Activated naive CD4-positive, alpha-beta T cell treated with Interleukin-2 at 50 U/mL for 16 hours (primary cell): ENCODE measurements at regions not wholly inside any gene's neighbourhood (a gene's known extent, or its start where the extent isn't known, plus 50 kb on each side); places are given as distances from the start of the nearest gene placed in this dataset.
"Not testable (repeated sequence)": the region's sequence is repeated elsewhere in the genome, so short reads cannot be mapped to it uniquely, and the experiment has no call there.

Source experiments
- DNase-seq: peaks from one replicate; pipeline ENCODE4 v3.0.0-alpha.2; 2020

DNA sequence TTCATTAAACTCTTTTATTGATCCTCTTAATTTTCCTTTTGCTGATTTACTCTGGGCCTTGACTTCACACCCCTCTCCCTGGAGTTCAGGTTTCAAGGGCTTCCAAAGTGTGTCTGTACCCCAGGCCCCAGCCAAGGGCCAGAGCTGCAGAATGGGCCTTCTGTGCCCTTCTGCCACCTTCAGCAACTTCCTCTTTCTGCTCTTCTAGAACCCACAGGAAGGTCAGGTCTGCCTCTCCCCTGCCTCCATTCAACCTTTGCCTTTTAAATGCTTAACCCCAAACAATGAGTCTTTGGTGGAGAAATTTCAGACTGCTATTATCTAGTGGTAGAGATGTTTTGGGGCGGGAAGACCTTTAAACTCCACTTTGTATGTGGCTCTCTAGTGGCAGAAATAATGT lies 63.1 kb downstream of the TSN start:
- no peak for DNase-seq

DNA sequence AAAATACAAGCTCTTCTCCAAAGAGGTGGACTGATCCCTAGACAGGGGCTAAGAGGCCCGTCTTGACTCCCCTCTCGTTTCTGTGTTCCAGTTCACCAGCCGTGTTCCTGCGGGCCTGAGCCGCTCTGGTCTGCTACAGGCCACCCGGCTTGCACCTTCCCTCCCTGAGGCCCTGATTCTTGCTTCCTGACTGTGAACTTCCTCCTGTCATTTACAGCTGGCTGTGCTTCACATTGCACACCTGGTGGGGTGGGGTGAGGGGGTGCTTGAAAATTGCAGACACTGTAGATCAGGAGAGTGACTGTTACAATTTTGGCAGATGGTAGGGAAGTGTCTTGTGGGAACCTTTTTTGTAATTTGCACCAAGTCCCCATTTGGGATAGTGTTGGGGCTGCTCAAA lies 64.4 kb downstream of the TSN start:
- DNase-seq, result no peak

DNA sequence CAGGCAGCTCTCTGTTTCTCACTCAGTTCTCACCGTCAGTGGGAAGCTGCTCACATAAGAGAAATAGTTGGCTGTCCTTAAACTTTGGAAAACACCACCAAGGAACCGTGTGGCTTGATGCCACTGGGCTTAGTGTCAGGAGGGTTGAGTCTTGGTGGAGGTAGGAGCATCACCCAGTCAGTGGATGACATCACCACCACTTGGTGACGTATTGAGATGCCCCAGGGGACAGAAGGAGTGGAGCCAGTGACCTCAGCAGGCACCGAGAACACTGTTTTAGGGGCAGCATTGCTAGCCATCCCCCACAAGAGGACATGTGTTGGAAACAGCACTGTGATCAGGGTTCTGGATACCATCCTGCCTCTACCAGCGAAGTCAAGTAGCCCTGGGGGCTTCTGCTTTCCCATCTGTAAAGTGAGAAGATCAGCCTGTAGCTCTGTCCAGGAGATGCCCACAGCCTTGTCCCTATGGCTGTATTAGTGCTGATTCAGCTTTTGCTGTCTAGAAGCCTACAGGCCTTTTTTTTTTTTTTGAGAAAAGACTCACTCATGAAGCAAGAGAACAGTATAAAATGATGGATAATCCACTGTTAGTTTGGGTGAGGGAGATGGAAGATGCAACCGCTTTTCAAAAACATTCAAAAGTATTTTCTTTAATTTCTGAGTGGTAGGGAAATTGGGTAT lies 66.2 kb downstream of the TSN start:
- no peak for DNase-seq

DNA sequence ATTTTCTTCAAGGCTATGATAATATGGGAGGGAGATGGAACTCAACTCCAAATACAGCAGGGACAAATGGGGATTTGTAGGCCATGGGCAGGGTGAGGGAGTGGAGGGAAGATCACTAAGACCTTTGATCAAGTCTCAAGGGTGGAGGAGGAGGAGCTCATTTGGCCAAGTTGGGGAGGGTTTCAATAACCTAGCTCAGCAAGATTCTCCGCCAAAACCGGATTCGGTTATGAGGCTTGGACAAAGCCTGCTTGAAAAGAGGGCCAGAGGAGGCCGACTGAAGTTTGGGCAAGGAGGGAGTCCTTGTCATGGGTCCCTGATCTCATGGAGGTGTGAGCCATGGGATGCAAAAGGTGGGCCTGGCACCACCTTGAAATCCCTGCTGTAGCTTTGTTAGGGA lies 68.8 kb downstream of the TSN start:
- no peak for DNase-seq

DNA sequence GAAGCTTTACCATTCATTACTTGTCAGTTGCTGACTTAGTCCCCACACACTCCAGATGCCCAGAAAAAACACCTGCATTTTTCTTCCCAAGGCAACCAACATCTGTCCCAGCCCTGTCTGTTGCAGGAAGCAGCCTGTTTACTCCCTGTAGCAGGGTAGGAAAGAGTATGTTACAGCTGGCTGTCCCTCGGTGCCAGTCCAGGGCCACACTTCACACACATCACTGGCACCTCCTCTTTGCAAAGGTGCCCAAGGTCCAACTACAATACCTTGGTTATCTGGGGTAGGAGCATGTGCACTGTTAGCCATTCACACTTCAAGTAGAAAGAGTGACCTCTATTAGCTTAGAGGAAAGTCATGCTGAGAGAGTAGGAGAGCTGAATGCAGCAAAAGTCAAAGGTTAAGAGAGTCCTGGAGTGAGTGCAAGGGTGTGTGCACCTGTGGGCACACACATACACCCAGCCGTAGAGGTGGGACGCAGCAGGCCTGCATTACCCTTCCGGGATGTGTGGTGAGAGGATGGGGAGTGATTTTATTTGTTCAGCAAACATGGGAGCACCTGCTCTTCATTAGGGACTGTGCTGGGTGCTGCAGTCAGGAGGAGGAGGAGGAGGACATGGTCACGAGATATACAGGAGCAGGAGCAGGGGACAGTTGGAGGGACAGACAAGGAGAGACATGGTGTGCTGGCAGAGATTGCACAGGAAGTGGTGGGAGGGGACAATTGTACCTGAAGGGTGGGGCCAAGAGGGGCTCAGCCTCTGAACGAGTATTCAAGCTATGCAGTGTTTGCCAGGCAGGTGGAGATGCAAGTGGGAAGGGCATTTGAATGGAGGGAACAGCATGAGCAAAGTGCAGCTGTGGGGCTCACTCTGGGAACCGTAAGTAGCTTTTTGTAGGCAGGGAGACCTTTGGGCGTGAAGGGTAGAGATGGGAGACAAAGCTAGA lies 69.8 kb downstream of the TSN start:
- no peak for DNase-seq

DNA sequence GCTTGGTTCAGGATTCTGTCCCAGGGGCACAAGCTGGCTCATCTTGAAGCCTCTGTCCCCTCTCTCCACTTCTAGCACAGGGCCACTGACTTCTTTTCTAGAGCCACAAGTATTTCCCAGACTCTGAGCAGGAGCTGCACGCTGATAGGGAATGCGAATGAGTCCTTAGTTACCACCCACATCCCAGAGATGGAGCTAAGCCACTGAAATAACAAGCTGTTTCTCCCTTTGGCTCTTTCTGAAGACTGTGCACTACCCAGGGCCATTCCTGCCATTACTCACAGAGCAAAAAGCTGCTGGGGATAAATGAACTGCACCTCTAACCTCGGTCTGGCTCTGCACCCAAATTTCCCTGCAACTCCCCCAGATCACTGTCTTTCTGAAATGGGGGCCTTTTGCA lies 70.6 kb downstream of the TSN start:
- DNase-seq, result no peak

DNA sequence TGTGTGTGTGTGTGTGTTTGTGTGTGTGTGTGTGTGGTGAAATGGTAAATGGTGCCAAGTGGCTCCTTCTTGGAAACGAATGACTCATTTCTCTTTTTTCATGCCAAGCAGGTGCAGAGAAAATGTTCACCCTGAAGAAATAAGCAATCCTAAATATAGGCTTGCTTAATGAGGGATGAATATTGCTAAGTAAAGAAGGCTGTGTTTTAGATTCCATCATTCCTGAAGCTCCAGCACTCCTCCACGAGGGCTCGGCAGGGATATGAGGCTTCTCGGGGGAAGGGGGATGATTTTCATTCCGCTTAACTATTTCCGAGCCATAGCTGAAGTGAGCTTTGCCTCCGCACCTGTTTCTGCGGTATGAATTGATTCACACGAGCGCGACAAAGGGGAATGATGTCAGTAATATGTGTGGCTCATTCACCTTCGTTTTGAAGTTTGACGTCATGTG lies 72.9 kb downstream of the TSN start:
- no peak for DNase-seq

DNA sequence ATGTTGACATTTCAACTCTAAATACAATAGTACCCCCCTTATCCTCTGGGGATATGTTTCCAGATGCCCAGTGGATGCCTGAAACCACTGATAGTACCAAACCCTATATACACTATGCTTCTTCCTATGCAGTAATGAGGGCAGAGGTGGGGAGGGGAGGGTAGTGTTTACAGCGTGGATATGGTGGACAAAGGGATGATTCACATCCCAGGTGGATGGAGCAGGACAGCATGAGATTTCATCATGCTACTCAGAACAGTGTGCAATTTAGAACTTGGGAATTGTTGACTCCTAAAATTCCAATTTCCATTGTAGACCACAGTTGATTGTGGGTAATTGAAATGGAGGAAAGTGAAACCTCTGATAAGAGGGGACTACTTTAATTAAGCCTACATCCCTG lies 75.4 kb downstream of the TSN start:
- no peak for DNase-seq

DNA sequence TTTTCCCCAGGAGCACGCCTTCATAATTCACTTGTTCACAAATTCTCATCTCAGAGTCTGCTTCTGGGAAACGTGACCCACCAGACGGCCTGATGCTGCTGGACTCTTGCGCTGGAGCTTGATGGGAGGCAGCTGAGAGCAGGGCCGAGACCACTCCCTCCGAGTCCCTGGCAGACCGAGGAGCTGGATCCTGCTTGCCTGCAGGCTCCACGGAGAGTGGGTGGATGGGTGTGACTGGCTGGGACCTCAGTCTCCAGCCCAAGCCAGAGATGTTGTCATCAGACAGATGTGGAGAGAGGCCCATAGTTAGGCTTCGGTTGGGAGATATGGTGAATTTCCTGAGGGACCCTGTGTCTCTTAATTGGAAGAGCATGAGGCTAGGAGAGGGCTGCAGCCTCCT lies 76.4 kb downstream of the TSN start:
- no peak for DNase-seq

DNA sequence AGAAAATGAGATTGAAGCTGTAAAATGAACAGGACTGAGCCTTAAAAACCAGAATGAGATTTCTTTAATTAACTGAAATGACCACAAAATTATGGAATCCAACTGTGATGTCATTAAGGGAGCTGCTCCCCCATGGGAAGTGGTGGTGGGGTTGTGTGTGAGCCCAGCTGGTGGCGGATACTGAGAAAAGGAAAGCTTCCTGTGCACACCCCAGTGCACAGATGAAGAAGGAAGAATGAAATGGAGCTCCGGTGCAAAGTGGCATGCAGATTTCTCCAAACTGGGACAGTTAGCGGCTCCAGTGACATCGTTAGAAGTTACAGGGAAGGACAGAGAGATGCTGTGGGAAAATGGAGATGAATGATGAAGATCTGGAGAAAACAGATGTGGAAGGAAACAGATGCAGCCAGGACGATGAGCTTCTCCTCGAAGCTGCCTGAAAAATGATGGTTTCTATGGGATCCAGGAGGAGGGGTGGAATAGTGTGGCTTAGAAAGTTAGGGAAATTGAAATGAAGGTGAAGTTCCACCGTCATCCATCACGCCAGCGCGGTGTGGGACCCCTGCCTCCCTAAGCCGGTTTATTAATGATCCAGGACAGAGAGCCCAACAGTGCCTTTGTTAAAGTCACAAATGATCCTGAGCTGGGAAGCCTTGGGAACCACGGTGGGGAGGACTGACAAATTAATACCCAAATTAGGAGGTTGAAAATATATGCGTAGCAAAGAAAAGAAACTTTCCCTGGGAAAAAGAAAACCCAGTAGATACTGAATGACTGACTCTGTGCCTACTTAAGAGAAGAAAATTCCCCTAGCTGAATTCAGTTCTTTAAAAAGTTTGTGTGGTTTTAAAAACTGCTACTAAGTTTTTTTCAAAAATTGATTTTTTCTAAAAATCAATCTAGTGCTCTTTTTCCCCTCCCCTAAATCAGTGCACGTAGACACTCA lies 77.2 kb downstream of the TSN start:
- DNase-seq, result no peak

DNA sequence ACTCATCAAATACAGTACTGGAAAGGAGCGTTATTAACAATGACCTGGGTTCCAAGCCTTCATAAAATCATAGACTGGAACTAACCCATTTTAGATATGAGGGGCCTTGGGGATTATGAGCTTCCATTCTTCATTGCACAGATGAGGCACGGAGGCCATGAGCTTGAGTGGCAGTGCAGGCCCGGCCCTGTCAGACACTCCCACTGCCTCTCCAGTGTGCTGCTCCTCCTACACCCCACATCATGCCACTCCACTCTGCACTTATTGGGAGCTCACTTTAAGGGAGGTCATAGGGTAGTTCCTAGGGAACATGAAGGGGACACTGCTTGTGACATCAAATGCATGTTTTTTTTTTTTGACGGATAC lies 77.9 kb downstream of the TSN start:
- no peak for DNase-seq

DNA sequence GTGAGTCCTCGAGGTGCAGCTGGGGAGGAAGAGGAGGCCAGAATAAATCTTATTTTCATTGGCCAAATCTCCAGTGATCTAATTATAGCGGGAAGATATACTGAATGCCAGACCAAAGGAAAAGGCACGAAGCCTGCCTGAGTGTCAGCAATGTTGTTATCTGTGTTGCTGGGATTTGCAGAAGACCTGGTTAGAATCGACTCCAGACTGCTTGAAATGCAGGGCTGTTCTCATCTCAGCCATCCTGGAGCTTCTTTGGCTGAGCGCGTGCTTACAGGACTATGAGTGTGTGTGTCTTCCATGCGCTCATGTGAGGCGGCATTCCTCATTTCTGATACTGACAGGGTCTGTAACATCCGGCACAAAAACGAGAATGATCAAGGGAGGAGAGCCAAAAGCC lies 81.2 kb downstream of the TSN start:
- DNase-seq, result no peak

DNA sequence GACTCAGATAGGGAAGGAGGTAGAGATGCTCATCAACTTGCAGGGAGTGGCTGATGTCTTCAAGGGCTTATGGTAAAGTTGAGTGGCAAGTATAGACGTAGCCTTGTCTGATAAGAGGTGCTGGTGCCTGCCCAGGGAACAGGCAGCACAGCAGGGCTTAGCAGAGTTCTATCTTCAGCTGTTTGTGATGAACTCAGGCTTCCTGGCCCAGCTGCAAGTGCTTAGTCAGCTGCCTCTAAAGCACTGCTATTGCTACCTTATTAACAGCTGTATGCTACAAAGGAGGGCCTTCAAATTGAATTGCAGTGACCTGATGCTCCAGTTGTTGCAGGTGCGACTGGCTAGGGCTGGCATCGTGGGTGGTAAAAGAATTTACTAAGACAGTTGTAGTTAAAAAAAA lies 82.1 kb downstream of the TSN start:
- no peak for DNase-seq

DNA sequence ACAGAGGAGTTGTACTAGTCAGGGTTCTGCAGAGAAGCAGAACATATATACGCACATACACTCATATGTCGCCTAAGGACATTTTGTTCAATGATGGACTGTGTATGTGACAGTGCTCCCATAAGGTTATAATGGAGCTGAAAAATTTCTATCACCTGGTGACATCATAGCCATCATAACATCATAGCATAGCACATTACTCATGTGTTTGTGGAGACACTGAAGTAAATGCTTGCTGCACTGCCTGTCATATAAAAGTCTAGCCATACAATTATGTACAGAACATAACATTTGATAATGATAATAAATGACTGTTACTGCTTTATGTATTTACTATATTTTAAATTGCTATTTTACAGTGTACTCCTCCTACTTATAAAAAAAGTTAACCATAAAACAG lies 83.1 kb downstream of the TSN start:
- no peak for DNase-seq

DNA sequence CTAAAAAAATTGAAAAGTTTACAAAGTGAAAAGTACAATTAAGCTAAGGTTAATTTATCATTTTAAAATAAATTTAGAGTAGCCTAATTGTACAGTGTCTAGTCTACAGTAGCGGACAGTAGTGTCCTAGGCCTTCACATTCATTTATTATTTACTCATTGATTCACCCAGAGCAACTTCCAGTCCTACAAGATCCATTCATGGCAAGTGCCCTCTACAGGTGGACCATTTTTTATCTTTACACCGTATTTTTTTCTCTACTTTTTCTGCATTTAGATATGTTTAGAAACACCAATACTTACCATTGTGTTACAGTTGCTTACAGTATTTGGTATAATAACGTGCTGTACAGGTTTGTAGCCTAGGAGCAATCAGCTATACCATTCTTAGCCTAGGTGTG lies 84.1 kb downstream of the TSN start:
- DNase-seq, result no peak

DNA sequence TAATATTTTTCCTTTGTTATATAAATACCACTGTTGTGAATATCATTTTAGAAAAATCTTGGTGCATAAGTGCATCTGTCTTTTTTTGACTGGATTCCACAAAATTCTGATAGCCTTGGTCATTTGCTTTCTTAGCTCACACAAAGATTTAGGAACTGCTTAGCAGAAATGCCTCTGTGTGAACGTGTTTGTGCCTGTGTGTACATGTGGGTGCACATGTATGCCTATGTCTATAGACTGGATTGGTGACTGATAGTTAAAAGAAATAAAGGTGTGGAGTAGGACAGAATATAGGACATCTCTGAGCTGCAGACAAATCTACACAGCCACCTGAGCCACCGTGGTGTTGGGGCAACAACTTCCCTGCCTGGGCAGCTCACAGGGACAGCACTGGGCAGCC lies 93.8 kb downstream of the TSN start:
- DNase-seq, result no peak

DNA sequence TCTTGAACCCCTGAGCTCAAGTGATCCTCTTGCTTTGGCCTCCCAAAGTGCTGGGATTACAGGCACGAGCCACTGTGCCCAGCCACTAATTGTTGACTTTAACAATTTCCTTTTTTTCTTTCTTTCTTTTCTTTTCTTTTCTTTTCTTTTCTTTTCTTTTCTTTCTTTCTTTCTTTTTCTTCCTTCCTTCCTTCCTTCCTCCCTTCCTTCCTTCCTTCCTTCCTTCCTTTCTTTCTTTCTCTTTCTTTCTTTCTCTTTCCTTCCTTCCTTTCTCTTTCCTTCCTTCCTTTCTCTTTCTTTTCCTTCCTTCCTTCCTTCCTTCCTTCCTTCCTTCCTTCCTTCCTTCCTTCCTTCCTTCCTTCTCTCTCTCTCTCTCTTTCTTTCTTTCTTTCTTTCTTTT lies 97.7 kb downstream of the TSN start:
- DNase-seq, result not testable (repeated sequence)

DNA sequence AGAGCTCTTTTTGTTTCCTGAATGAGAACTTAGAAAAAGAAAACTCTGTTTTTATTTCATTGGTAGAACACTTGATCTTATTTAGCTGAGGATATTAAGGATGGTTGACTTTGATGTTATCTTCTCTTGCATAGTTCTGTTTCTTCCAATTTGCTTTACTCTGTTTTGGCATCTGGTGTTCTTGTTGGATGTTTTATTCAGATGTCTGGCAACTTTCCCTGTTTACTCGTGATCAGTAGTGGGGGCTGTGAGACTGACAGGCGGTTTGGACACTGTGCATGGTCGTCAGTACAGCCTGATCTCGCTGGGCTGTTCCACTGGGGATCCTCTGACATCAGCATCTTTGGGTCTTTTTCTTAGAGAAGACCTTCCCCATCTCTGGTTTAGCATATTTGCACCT lies 100.1 kb downstream of the TSN start:
- DNase-seq, result no peak

DNA sequence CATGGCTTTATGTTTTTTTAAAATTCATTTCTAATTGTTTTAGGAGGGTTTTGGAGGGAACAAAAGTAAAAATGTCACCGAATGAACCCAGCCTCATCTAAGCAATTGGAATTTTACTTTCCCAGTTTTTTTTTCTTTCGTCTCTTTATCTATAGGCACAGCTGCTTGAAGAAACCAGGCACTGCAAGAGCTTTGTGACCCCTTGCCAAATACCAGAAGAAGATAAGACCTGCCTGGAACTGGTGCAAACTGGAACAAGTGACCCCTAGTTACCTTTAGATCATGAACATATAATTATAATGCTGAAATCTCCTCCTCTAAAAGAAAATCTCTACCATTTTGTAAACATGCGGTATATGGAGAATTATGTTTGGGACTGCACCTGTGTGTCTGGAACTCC lies 100.9 kb downstream of the TSN start:
- no peak for DNase-seq

DNA sequence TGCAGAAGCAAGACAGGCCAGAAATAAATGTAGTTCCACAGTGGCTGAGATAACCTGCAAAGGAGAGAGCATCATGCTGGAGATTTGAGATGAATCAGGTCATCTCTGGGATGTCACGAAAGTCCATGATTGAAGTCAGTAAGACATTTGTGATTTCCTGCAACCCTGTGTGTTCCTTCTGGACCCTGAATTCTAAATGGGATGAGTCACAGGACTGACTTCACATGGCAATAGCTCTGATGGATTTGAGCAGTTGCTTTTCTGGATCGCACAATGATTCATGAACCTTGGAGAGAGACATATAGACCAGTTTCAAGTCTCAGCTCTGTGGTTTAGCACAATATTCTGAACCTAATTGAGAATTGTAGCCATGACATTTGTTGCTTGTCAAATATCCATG lies 102.9 kb downstream of the TSN start:
- DNase-seq, result no peak

DNA sequence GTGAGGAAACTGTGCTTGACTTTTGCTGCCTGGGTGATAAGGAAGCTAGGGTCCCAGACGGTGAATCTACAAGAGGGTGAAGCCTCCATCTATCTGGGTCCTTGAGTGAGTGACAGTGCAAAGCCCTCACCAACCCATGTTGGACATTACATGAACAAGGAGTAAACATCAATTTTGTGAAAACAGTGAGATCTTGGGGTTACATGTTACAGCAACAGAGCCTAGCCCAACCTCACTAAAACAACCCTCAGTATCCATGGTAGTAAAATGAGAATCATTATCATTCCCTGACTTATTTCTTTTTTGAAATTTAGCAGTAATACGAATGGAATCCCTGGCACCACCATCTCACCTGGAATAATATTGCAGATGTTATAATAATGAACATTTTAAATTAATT lies 103.4 kb downstream of the TSN start:
- DNase-seq, result no peak

DNA sequence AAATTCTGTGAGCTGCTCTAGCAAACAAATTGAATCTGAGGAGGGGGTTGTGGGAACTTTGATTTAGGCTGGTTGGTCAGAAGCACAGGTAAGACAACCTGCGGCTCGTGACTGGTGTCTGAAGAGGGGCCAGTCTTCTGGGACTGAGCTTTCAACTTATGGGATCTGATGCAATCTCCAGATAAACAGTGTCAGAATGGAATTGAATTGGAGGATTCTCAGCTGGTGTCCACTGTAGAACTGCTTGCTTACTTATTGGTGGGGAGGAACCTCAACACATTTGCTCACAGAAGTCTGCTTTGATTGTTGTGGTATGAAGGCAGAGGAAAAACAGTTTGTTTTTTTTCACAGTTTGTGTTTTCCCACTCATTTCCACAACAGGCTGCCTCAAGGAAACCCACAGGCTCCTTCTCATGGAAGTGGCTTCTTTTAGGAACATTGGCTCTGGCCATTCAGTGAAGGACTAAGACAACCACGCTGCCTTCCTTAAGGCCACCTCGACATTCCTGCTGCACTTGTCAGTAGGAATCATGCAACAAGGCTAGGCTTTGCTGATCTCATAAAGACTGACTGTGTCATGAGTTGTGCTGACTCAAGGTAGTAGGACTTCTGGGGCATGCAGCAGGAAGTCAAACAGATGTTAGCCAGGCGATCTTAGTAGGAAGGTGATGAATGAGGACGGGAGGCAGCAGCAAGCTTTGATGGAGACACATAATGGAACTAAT lies 104.7 kb downstream of the TSN start:
- DNase-seq, result no peak

DNA sequence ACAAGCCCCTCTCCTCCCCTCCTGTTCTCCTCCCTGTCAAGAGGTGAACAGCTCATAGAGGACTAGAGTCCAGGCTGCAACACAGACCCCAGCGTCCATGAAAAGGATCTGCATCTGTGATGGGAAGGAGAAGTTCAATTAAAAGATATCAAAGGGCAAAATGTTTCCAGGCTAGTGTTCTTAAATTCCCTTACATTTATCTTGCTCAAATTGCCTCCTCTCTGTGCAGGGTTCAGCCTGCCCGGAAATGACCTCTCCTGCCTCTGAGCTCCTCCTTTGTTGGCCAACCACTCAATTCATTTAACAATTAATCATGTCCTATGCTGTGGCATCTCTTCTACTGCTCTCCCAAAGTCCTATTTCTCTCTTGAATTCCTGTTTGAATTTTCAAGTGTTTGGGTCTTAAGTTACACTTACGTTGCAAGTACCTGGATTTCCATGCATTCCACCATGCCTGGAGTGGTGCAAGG lies 105.3 kb downstream of the TSN start:
- no peak for DNase-seq
